Endothelial cell (in vitro differentiated cells): ENCODE measurements at regions not wholly inside any gene's neighbourhood (a gene's known extent, or its start where the extent isn't known, plus 50 kb on each side); places are given as distances from the start of the nearest gene placed in this dataset.
"Not testable (repeated sequence)": the region's sequence is repeated elsewhere in the genome, so short reads cannot be mapped to it uniquely, and the experiment has no call there.

Experiments used
- DNase-seq: peaks from one replicate; pipeline ENCODE4 v3.0.0; 2021; ENCODE audit warnings: low spot score
- H3K27ac Mint-ChIP-seq: one replicate; pipeline ENCODE4 v1.8.0; 2021; ENCODE audit warnings: mixed read lengths, inconsistent platforms; ENCODE audit not compliant: unreplicated experiment
- H3K27me3 Mint-ChIP-seq: one replicate; pipeline ENCODE4 v1.8.0; 2021; ENCODE audit warnings: mild to moderate bottlenecking, moderate library complexity, mixed read lengths, inconsistent platforms; ENCODE audit not compliant: unreplicated experiment
- H3K36me3 Mint-ChIP-seq: one replicate; pipeline ENCODE4 v1.8.0; 2021; ENCODE audit warnings: mild to moderate bottlenecking, low read depth, mixed read lengths, inconsistent platforms; ENCODE audit not compliant: unreplicated experiment
- H3K4me1 Mint-ChIP-seq: one replicate; pipeline ENCODE4 v1.8.0; 2021; ENCODE audit warnings: mild to moderate bottlenecking, mixed read lengths, inconsistent platforms; ENCODE audit not compliant: unreplicated experiment
- H3K4me3 Mint-ChIP-seq: one replicate; pipeline ENCODE4 v1.8.0; 2021; ENCODE audit warnings: mild to moderate bottlenecking, mixed read lengths, inconsistent platforms; ENCODE audit not compliant: unreplicated experiment
- H3K9me3 Mint-ChIP-seq: one replicate; pipeline ENCODE4 v1.8.0; 2021; ENCODE audit warnings: mixed read lengths, inconsistent platforms; ENCODE audit not compliant: unreplicated experiment
- TF ChIP-seq, protein P1 (sequence below): fragments of 200-600 bp; sonication (generic); IDR thresholded peaks from one replicate; pipeline ENCODE4 v1.5.0; 2021; ENCODE audit warnings: antibody characterized with exemption; ENCODE audit not compliant: unreplicated experiment

DNA sequence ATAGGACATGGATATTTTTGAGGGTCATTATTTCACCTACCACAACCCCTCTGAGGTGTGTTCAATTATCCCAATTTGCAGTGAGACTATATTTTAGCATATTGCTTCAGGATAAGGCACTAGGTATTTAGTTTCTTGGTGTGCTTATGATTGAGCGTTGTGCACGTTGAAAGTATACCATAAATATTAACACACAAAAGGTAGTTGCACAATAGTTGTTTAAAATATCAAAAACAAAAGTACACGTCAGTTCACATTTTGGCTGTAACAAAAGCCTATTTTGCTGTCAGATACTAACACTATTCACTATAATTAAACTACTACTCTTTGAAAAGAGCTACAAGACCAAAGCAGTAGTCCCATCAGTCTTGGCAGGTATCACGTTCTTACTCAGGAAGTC lies 367.5 kb downstream of the DSC3 start:
- H3K36me3 Mint-ChIP-seq = no peaks in the 10 kb centered on the region
- H3K9me3 Mint-ChIP-seq = no peaks in the 10 kb centered on the region
- no peak overlapping the region for H3K4me3 Mint-ChIP-seq
- no peak overlapping the region for H3K27ac Mint-ChIP-seq
- no peak for DNase-seq
- H3K4me1 Mint-ChIP-seq = peaks cover 4% of the 10 kb centered on the region
- TF ChIP-seq, protein P1, sequence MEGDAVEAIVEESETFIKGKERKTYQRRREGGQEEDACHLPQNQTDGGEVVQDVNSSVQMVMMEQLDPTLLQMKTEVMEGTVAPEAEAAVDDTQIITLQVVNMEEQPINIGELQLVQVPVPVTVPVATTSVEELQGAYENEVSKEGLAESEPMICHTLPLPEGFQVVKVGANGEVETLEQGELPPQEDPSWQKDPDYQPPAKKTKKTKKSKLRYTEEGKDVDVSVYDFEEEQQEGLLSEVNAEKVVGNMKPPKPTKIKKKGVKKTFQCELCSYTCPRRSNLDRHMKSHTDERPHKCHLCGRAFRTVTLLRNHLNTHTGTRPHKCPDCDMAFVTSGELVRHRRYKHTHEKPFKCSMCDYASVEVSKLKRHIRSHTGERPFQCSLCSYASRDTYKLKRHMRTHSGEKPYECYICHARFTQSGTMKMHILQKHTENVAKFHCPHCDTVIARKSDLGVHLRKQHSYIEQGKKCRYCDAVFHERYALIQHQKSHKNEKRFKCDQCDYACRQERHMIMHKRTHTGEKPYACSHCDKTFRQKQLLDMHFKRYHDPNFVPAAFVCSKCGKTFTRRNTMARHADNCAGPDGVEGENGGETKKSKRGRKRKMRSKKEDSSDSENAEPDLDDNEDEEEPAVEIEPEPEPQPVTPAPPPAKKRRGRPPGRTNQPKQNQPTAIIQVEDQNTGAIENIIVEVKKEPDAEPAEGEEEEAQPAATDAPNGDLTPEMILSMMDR = no peak
- no peaks in the 10 kb centered on the region for H3K27me3 Mint-ChIP-seq

DNA sequence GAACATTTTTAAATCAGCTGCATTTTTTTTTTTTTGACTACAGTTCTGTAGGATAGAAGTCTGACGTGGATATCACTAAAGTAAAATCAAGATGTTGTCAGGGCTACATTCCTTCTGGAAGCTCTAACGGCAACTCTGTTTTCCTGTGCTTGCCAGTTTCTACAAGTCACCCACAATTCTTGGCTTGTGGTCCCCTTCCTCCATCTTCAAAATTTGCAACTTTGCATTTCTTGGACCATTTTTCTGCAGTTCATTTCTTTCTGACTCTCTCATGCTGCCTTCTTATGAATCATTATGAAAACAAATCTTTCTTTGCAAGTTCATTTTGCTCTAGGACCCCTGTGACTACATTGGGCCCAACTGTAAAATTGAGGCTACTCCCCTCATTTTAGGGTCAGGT lies 367.9 kb downstream of the DSC3 start:
- Mint-ChIP-seq H3K27ac (no peak overlapping the region), H3K4me3 (no peak overlapping the region), H3K9me3 (no peaks in the 10 kb centered on the region), H3K4me1 (peaks cover 4% of the 10 kb centered on the region), H3K36me3 (no peaks in the 10 kb centered on the region), H3K27me3 (no peaks in the 10 kb centered on the region)
- TF ChIP-seq, protein P1 = no peak
- no peak for DNase-seq

DNA sequence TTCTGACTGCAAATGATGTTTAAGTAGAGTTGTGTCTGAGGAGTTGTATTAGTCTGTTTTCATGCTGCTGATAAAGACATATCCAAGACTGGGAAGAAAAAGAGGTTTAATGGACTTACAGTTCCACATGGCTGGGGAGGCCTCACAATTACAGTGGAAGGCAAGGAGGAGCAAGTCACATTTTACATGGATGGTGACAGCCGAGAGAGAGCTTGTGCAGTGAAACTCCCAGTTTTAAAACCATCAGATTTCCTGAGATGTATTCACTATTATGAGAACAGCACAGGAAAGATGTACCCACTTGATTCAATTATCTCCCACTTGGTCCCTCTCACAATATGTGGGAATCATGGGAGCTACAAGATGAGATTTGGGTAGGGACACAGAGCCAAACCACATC lies 370.1 kb downstream of the DSC3 start:
- not testable (repeated sequence) for H3K27ac Mint-ChIP-seq, H3K4me3 Mint-ChIP-seq, H3K9me3 Mint-ChIP-seq, H3K4me1 Mint-ChIP-seq, H3K36me3 Mint-ChIP-seq, DNase-seq, H3K27me3 Mint-ChIP-seq

DNA sequence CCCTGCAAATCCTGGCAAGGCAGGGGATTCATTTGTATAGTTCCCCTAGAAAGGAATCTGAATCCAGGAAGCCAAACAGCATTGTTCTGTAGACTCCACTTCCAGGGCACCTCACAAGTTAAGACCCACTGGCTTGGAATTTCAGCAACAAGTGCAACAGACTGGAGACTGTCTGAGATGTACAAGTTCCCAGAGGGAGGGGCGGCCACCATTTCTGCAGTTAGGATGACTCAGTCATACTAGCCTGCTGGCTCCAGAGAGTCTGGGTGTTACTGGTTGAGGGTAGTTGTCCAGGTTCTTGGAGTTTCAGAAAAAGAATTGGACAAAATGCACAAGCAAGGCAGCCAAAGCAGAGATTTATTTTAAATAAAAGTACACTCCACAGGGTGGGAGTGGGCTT lies 384.2 kb downstream of the DSC3 start:
- no peak for DNase-seq
- H3K27me3 Mint-ChIP-seq = no peaks in the 10 kb centered on the region
- no peaks in the 10 kb centered on the region for H3K9me3 Mint-ChIP-seq
- TF ChIP-seq, protein P1 = no peak
- H3K4me1 Mint-ChIP-seq = no peaks in the 10 kb centered on the region
- H3K27ac Mint-ChIP-seq = no peak overlapping the region
- no peaks in the 10 kb centered on the region for H3K36me3 Mint-ChIP-seq
- H3K4me3 Mint-ChIP-seq = no peak overlapping the region

DNA sequence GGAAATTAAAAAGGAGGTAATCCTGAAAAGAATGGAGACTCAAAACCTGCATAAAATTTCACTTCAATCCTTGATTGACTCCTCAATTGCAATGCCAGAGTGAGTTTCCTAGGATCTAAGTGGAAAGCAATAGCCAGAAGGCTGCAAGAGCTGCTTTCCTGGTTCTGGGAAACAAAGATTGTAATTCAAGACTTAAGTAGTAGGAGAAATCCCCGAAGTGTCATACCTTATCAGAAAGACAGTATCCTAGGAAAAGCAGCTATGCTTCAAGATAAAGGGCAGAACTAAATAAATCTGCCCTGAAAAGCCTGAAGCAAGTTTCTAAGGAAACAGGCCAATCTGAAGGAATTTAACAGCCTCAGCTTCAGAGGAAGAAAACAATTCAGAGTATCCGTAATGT lies 390.2 kb downstream of the DSC3 start:
- Mint-ChIP-seq H3K36me3 (no peaks in the 10 kb centered on the region), H3K9me3 (no peaks in the 10 kb centered on the region), H3K27me3 (no peaks in the 10 kb centered on the region), H3K4me1 (no peaks in the 10 kb centered on the region), H3K4me3 (no peak overlapping the region), H3K27ac (no peak overlapping the region)
- TF ChIP-seq, protein P1 = no peak
- no peak for DNase-seq

DNA sequence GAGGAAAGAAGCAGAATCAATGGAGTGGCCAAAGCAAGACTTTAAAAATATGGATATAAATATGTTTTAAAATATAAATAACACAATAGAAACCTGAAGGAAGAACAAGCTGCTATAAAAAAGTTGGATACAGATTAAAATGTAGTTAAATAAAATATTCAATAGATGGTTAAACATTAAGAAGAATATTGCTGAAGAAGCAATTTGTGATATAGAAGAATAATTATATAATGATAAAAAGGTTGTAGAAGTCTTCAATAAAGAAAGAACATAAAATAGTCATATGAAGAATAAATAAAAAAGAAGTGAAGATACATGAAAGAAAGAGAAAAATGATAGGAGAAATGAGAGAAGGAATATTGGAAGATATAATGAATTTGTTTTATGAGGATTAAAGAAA lies 392.0 kb downstream of the DSC3 start:
- Mint-ChIP-seq H3K4me3 (no peak overlapping the region), H3K27me3 (no peaks in the 10 kb centered on the region), H3K36me3 (no peaks in the 10 kb centered on the region), H3K27ac (no peak overlapping the region), H3K9me3 (no peaks in the 10 kb centered on the region), H3K4me1 (no peaks in the 10 kb centered on the region)
- TF ChIP-seq, protein P1 = no peak
- DNase-seq = no peak
